ENCODE measurements at regions not wholly inside any gene's neighbourhood (a gene's known extent, or its start where the extent isn't known, plus 50 kb on each side); places are given as distances from the start of the nearest gene placed in this dataset.
"Not testable (repeated sequence)": the region's sequence is repeated elsewhere in the genome, so short reads cannot be mapped to it uniquely, and the experiment has no call there.

DNA sequence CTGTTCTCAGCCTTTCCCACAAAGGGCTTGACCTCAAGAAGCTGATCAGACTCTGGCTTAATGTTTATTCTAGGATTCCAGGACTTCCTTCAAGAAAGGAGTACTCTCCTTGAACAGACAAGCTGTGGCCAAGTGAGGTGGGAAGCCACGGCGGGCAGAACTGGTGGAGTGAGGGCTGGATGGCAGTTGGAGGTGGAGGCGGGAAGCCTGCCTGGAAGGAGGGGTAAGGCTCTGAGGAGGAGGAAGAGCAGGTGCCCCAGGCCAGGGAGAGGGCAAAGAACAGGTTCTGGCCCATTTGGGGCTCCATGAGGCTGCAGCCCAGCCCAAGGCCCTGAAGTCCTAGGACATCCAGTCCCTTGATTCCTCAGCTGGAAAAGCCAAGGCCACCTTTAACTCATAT lies 143.9 kb downstream of the CYP26B1 start:
- DNase-seq, result no peak

DNA sequence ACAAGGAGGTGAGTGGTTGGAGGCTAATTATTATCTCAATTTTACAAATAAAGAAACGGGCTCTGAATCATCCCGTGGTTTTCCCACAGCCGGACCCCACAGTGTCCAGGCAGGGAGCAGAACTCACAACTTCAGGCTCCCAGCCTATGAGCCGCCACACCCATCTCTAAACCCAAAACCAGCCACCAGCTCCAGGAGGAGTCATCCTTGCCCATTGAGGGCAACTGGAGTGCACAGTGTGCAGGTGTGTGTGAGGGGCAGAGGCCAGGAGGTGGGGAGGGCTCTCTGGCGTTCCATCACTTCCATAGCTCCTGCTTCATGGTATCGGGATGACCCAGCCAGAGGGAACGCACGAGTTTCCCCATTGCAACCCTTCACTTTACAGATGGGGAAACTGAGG lies 144.5 kb downstream of the CYP26B1 start:
- DNase-seq, result no peak

GRCh38 chr2:72001937-72002690 lies 145.5 kb downstream of the CYP26B1 start:
- DNase-seq, result no peak

- no peak for DNase-seq
These were observed 147.6 kb downstream of the CYP26B1 start for GRCh38 chr2:72000110-72000509.

- no peak for DNase-seq
These were observed 148.1 kb downstream of the CYP26B1 start for GRCh38 chr2:71999580-71999979.

DNA sequence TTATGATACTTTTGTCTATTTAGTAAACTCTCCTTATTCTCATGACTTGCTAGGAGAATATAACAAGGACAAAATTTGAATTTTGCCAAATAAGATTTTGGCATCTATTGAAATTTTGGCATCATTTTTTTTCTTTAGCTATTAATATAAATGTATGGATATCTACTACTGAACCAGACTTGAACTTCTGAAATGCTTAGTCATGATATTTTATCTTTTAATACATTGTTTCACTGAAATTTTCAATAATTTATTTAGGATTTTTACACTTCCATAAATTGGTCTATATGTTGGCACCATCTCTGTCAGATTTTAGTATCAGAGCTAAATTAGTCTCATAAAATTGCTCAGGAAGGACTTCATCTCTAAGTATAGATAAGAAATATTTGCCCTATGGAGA lies 149.8 kb downstream of the CYP26B1 start:
- no peak for DNase-seq

- DNase-seq, result no peak
These were observed 152.5 kb downstream of the CYP26B1 start for GRCh38 chr2:71995067-71995665.

GRCh38 chr2:71992036-71992435 lies 155.6 kb downstream of the CYP26B1 start:
- no peak for DNase-seq

DNA sequence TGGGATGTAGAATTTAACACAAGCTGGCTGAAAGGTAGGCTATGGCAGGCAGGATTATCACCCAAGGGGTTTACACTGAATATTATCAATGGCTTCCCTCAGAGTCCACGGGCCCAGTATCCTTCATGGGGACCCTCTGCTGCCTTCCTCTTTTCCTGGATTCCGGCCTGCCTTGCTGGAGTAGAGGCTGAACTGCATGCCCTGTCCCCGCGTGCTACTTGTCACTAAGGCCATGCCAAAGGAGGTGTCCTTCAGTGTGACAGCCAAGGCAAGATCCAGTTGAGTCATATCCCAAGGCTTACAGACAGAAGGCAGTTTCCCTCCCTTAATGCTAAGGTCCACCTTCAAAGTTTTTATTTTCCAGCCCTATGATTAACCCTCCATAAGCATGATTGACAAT lies 156.3 kb downstream of the CYP26B1 start:
- no peak for DNase-seq

DNA sequence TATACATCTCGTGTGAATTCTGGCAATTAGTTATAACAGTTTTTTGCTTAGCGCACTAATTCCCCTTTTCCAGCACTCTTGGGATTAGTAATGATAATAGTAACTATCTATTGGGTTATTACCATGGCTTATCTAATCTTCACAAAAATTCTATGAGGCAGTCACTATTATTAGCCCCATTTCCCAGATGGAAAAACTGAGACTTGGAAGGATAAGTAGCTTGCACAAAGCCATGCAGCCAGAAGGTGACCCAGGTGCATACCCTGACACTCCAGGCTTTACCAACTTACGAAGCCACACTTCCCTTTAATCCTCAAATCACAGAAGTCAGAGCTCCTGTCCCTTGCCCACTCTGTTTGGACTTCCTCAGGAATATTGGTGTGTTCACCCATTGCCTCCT lies 156.8 kb downstream of the CYP26B1 start:
- DNase-seq, result no peak

GRCh38 chr2:71990122-71990521 lies 157.5 kb downstream of the CYP26B1 start:
- no peak for DNase-seq

DNA sequence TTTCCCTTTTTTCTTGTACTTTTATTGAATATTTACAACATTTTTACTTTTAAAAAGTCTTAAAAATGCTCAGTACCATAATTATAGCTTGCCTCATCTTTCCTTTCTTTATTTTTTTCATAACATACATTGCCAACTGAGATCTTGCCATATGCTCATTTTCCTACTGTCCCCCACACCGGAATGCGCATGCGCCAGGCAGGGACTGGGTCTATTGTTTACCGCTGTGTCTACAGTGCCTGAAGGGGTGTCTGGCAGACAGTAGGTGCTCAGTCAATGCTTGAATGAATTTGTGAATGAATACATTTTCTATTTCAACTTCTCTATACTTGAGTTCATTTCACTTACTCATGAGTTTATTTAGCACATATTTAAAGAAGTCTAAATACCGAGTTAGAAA lies 158.0 kb downstream of the CYP26B1 start:
- no peak for DNase-seq

DNA sequence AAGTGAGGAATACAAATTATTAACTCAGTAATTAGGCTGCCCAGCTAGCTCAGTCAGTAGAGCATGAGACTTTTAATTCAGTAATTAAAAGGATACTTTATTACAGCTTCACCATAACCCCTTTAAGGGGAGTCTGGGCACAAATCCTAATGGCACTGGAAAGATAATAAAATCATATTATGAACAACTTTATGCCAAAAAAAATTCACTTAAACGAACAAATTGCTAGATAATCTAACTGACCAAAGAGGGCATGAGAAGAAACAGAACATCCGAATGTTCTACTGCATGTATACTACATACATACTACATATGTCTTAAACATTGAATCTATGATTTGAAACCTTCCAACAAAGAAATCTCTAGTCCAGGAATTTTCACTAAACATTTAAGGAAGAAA lies 159.5 kb downstream of the CYP26B1 start:
- DNase-seq, result no peak

DNA sequence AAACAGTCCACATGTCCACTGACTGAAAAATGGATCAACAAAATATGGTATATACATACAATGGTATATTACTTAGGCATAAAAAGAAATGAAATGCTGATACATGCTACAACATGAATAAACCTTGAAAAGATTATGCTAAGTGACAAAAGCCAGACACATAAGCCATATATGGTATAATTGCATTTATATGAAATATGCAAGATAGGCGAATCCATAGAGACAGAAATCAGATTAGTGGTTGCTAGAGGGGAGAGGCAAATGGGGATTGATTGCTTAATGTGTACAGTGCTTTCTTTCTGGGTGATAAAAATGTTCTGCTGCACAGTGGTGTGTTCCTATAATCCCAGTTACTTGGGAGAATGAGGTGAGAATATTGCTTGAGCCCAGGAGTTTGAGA lies 171.0 kb downstream of the CYP26B1 start:
- no peak for DNase-seq

DNA sequence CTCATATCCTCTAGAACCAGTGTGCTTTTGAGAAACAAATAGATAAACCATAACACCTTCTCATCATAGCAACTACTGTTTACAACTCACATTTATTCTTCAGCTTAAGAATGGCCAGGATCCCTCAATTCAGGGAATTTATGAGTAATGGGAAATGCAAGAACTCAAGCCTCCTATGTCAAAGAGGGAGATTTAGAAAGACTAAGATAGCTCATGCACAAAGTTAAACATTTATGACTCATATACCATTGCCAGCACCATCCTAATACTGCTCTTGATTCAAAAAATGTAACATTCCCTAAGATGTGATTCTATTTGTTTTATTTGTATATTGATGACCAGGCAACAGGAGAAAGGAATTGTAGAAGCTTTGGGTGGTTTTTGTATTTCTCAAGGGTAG lies 172.8 kb downstream of the CYP26B1 start:
- no peak for DNase-seq

DNA sequence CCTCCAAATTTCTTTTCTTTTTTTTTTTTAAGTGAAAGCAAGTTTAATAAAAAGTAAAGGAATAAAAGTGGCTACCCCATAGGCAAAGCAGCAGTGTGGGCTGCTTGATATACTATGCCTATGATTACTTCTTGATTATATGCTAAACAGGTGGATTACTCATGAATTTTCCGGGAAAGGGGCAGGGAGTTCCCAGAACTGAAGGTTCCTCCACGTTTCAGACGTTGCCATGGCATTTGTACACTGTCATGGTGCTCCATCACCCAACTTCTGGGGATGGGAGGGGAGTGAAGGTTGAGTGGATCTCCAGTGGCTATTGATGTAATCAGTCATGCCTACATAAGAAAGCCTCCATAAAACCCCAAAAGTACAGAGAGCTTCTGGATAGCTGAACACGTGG lies 176.2 kb downstream of the CYP26B1 start:
- DNase-seq, result no peak

GRCh38 chr2:71965530-71965929 lies 182.1 kb downstream of the CYP26B1 start:
- DNase-seq, result no peak

DNA sequence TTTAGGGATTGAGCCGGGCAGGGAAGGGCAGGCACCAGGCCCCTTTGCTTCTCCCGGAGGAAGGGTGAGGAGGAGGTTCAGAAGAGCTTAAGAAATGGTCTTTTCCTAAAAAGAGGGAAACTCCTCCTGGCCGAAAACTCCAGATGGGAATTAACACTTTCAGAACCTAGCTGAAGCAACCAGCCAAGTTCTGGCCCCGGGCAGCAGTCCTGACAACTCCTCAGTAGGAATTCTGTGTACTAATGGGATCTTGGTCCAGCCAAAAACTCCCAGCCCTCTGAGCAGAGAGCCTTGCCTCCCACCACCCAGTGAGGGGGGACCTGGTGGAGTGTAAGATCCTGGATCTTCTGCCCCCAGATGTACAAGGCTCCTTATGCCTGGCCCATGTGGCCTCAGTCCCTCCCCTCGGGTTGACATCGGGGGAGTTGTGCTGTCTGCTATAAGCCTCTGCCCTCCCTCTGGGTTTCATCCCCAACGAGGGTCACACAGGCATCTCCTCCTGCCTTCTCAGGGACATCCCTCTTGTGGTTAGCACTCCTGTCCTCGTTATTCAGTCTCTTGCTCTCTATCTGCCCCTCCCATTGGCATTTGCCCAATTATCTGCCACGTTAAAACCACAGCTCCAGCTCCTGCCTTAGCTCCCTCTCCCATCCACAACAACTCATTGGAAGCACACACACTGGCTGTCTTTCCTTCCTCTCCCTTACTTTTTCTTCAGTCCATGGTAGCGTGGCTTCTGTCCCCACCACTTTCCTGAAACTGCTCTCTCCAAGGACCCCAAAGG lies 184.6 kb downstream of the CYP26B1 start:
- DNase-seq, result no peak

- no peak for DNase-seq
These were observed 185.3 kb downstream of the CYP26B1 start for GRCh38 chr2:71962350-71962749.

DNA sequence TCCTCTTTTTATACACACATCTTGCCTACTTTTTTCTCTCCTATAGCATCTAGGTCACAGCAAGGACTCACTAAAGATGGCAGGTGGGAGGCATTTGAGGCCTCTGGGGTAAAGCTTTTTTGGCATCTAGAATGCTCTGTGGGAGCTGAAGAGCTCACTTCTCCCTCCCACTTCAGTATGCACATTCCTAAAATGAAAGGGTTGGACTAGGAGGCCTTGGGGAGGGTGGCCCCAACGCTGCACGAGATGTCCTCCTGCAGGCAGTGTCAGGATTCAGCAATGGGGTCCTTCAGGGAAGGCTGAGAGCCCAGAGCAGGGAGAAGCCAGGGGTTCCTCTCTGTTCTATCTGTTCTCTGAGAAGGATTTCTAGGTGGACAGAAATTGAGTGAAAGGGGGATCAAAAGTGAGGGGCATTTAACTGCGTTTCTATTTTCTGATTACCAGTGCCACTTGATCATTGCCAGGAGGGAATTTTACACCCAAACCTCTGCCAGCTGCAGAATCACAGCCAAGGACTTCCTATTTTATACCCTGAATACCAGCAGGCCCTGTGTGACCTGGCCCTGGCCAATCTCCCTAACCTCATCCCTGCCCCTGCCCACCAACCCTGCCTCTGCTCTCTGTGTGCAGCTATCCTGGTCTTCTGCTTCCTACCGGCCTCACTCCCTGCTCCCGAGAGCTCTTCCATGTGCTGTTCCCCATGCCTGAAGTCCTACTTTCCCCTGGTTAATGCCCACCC lies 186.2 kb downstream of the CYP26B1 start:
- no peak for DNase-seq

GRCh38 chr2:71959494-71959893 lies 188.2 kb downstream of the CYP26B1 start:
- DNase-seq, result no peak

GRCh38 chr2:71958426-71958825 lies 189.2 kb downstream of the CYP26B1 start:
- not testable (repeated sequence) for DNase-seq

- DNase-seq, result no peak
These were observed 195.0 kb downstream of the CYP26B1 start for GRCh38 chr2:71952572-71953188.

Measured in NK-92 treated with Interleukin-12 subunit alpha and Interleukin-12 subunit beta, amount 100 ng/mL, for 24 hours (cell line).